Heart left ventricle (tissue), 16 donors: ENCODE measurements at regions not wholly inside any gene's neighbourhood (a gene's known extent, or its start where the extent isn't known, plus 50 kb on each side); places are given as distances from the start of the nearest gene placed in this dataset.

Source experiments
- ATAC-seq, 4 donors: fragments of 200-7000 bp; cut with Tn5 transposase; one replicate each; pipeline ENCODE4 v1.9.1; 2020 to 2022; ENCODE audit warnings: moderate library complexity in 4 of 4, mild to moderate bottlenecking in 3 of 4, moderate number of reproducible peaks in 1 of 4
- DNase-seq, 5 donors: peaks; one replicate each; pipeline ENCODE4 v3.0.0-alpha.2; 2020
- H3K27ac ChIP-seq, 12 donors: fragments of 200-600 bp; sonication (generic) in 4 of 12; one replicate each; pipeline versions ENCODE4 v1.5.0 to v1.8.0; 2016 to 2022; ENCODE audit warnings: mild to moderate bottlenecking in 2 of 12
- H3K27me3 ChIP-seq, 9 donors: fragments of 200-600 bp; sonication (generic) in 2 of 9; one replicate each; pipeline versions ENCODE4 v1.5.1 to v1.8.0; 2016 to 2022; ENCODE audit warnings: mild to moderate bottlenecking in 3 of 9
- H3K36me3 ChIP-seq, 9 donors: fragments of 200-600 bp; sonication (generic) in 2 of 9; one replicate each; pipeline versions ENCODE4 v1.5.0 to v1.8.0; 2018 to 2022; ENCODE audit warnings: mild to moderate bottlenecking in 2 of 9
- H3K4me1 ChIP-seq, 12 donors: fragments of 200-600 bp; sonication (generic) in 4 of 12; one replicate each; pipeline versions ENCODE4 v1.5.0 to v1.8.0; 2016 to 2022; ENCODE audit warnings: mild to moderate bottlenecking in 3 of 12
- H3K4me3 ChIP-seq, 12 donors: fragments of 200-600 bp; sonication (generic) in 4 of 12; one replicate each; pipeline versions ENCODE4 v1.5.0 to v1.8.0; 2017 to 2022; ENCODE audit warnings: mild to moderate bottlenecking in 9 of 12, moderate library complexity in 4 of 12
- H3K9me3 ChIP-seq, 12 donors: fragments of 200-600 bp; sonication (generic) in 4 of 12; one replicate each; pipeline versions ENCODE4 v1.5.0 to v1.8.0; 2016 to 2022; ENCODE audit warnings: mild to moderate bottlenecking in 1 of 12
- CTCF ChIP-seq, 12 donors: fragments of 200-600 bp; sonication (generic) in 4 of 12; IDR thresholded peaks; one replicate each; pipeline versions ENCODE4 v1.5.0 to v1.8.0; 2018 to 2022; ENCODE audit warnings: antibody characterized with exemption in 12 of 12, mild to moderate bottlenecking in 5 of 12
- POLR2A ChIP-seq, 2 donors: fragments of 450-650 bp; IDR thresholded peaks; one replicate each; pipeline ENCODE4 v1.6.1; 2017; ENCODE audit warnings: antibody characterized with exemption in 2 of 2, mild to moderate bottlenecking in 2 of 2, moderate library complexity in 2 of 2
- WGBS, 4 donors: extraction: QIAGEN DNeasy Blood & Tissue Kit in 2 of 4; methylation state at CpG; one replicate each; pipeline versions ENCODE4 v1.1.5 to v1.1.7; 2013 to 2018; 5-methylcytosine and 5-hydroxymethylcytosine counted together
- intact Hi-C, 10 donors: fragments of 100-400 bp; cut with DNase I; formaldehyde crosslinking; loops; one replicate each; pipeline versions ENCODE4 v1.11.1 to v1.14.2; 2022
- donor health status: ischemic (EF 13 %, LVEDD 7.1; RV severe dilation, severe dysfunction).
- donor health status: healthy with polysubstance abuse.
- donor health status: DM: no; HTN: yes; CAD: no.
- donor health status: DM: no; HTN: no; CAD: no.
- donor health status: ischemic (EF 25% LVEDD 6.9; RV normal size, moderate dysfunction).
- donor health status: ischemic (EF 25% LVEDD 5.7; RV mildly dilated, moderate dysfunction).
- donor health status: healthy.
- donor health status: DM: yes; HTN: yes; CAD: no.
- donor health status: ischemic (EF 35%, LVEDD 5.7; RV mildly dilated, moderate dysfunction).
- donor health status: nonischemic (EF 11% LVEDD 7.7; RV severe dilation, severe dysfunction).
- donor health status: DM: yes; HTN: yes; CAD: no.
- donor health status: PGD.
- donor health status: ischemic (EF 29% LVEDD 5.4; RV normal size, mild dysfunction).
- donor health status: nonischemic (EF 23%, LVEDD 6.1; RV moderate dilation, normal function).

- no peaks in the 10 kb centered on the region for H3K27me3 ChIP-seq
- TF ChIP-seq CTCF (IDR thresholded peaks at IDR 0.05) (no peak), POLR2A (IDR thresholded peaks at IDR 0.05) (no peak)
- no peaks in the 10 kb centered on the region for H3K9me3 ChIP-seq
- no peak overlapping the region for H3K27ac ChIP-seq
- peaks cover 0 to 7% (median 0%) of the 10 kb centered on the region in 12 donors for H3K4me1 ChIP-seq
- ATAC-seq (no peak), DNase-seq (no peak)
- intact Hi-C loops: loop anchor here in 1 of 10 donors (10.0 kb wide), 1 partner anchor 1791 kb away; no protein-coding TSS in a partner anchor
- WGBS, 4 donors: 47 to 55% (median 49%) methylated on average over 4 of the region's 4 CpGs
- no peak overlapping the region for H3K4me3 ChIP-seq
- H3K36me3 ChIP-seq: no peaks in the 10 kb centered on the region
Measured at GRCh38 chr2:41705634-41706033, 342.2 kb upstream of the PKDCC start.

- peak in 1 of 4 donors; percentile 11 for ATAC-seq
- Histone ChIP-seq H3K36me3 (no peaks in the 10 kb centered on the region), H3K27me3 (no peaks in the 10 kb centered on the region), H3K4me1 (peaks cover 0 to 7% (median 0%) of the 10 kb centered on the region in 12 donors), H3K4me3 (no peak overlapping the region), H3K9me3 (no peaks in the 10 kb centered on the region), H3K27ac (no peak overlapping the region)
- no peak for TF ChIP-seq POLR2A (IDR thresholded peaks at IDR 0.05)
- no peak for TF ChIP-seq CTCF (IDR thresholded peaks at IDR 0.05)
- DNase-seq: no peak
- WGBS, 4 donors: 45 to 60% (median 53%) methylated on average over 2 of the region's 2 CpGs
- intact Hi-C loops: loop anchor here in 1 of 10 donors (10.0 kb wide), 1 partner anchor 1791 kb away; no protein-coding TSS in a partner anchor
Measured at GRCh38 chr2:41706286-41706685, 341.5 kb upstream of the PKDCC start.

- WGBS, 4 donors: 89 to 93% (median 90%) methylated on average over 10 of the region's 10 CpGs
- ATAC-seq (no peak), DNase-seq (no peak)
- intact Hi-C loops: loop anchor here in 1 of 10 donors (10.0 kb wide), 1 partner anchor 1793 kb away; no protein-coding TSS in a partner anchor
- peaks cover 0 to 7% (median 0%) of the 10 kb centered on the region in 12 donors for H3K4me1 ChIP-seq
- no peak overlapping the region for H3K4me3 ChIP-seq
- no peaks in the 10 kb centered on the region for H3K27me3 ChIP-seq
- H3K27ac ChIP-seq: no peak overlapping the region
- H3K9me3 ChIP-seq: no peaks in the 10 kb centered on the region
- H3K36me3 ChIP-seq: no peaks in the 10 kb centered on the region
- TF ChIP-seq POLR2A (IDR thresholded peaks at IDR 0.05) (no peak), CTCF (IDR thresholded peaks at IDR 0.05) (no peak)
Measured at GRCh38 chr2:41707790-41708451, 339.9 kb upstream of the PKDCC start.

GRCh38 chr2:41709702-41710599, 337.9 kb upstream of the PKDCC start:
- Histone ChIP-seq H3K27ac (no peak overlapping the region), H3K4me1 (peaks cover 0 to 7% (median 0%) of the 10 kb centered on the region in 12 donors), H3K9me3 (no peaks in the 10 kb centered on the region), H3K36me3 (no peaks in the 10 kb centered on the region), H3K4me3 (no peak overlapping the region), H3K27me3 (no peaks in the 10 kb centered on the region)
- no peak for DNase-seq
- 79 to 87% (median 80%) methylated on average over 10 of the region's 10 CpGs for WGBS, 4 donors
- no peak for ATAC-seq
- intact Hi-C loops: loop anchor here in 1 of 10 donors (10.0 kb wide), 1 partner anchor 1795 kb away; no protein-coding TSS in a partner anchor
- TF ChIP-seq POLR2A (IDR thresholded peaks at IDR 0.05) (no peak), CTCF (IDR thresholded peaks at IDR 0.05) (no peak)
